Calu3 (cell line): ENCODE measurements at regions not wholly inside any gene's neighbourhood (a gene's known extent, or its start where the extent isn't known, plus 50 kb on each side); places are given as distances from the start of the nearest gene placed in this dataset.

Experiments used
- BruUV-seq: library from RNA; stranded (reverse); fragments of 400-500 nt; replicated peaks from 2 replicates; lab custom pipeline; 2021; lab: Mats Ljungman, UMichigan
- CTCF ChIA-PET: fragments of 300-600 bp; sonication (Branson Sonifier 250); formaldehyde crosslinking; loops from one replicate; lab custom pipeline; 2022; ENCODE audit warnings: antibody characterized with exemption; lab: Charles Lee
- DNase-seq: peaks from one replicate; pipeline ENCODE4 v3.0.0; 2022
- H3K27ac Mint-ChIP-seq: one replicate; pipeline ENCODE4 v1.8.0; 2022; ENCODE audit warnings: mixed read lengths; ENCODE audit not compliant: unreplicated experiment
- H3K27me3 Mint-ChIP-seq: one replicate; pipeline ENCODE4 v1.8.0; 2022; ENCODE audit warnings: mixed read lengths; ENCODE audit not compliant: unreplicated experiment
- H3K36me3 Mint-ChIP-seq: one replicate; pipeline ENCODE4 v1.8.0; 2022; ENCODE audit warnings: mild to moderate bottlenecking, moderate library complexity, mixed read lengths; ENCODE audit not compliant: insufficient read depth, unreplicated experiment
- H3K4me1 Mint-ChIP-seq: one replicate; pipeline ENCODE4 v1.8.0; 2022; ENCODE audit warnings: mild to moderate bottlenecking, low read depth, mixed read lengths; ENCODE audit not compliant: unreplicated experiment
- H3K4me3 Mint-ChIP-seq: one replicate; pipeline ENCODE4 v1.8.0; 2022; ENCODE audit warnings: mild to moderate bottlenecking, low read depth, moderate library complexity, mixed read lengths; ENCODE audit not compliant: unreplicated experiment
- H3K9me3 Mint-ChIP-seq: one replicate; pipeline ENCODE4 v1.8.0; 2022; ENCODE audit warnings: low read depth, mixed read lengths; ENCODE audit not compliant: unreplicated experiment
- CTCF ChIP-seq: fragments of 200-600 bp; IDR thresholded peaks from one replicate; pipeline ENCODE4 v1.8.0; 2022; ENCODE audit warnings: antibody characterized with exemption; ENCODE audit not compliant: unreplicated experiment
- intact Hi-C: fragments of 100-400 bp; cut with micrococcal nuclease; formaldehyde crosslinking; loops from one replicate; pipeline ENCODE4 v1.10.0; 2022; ENCODE audit not compliant: unreplicated experiment

GRCh38 chr6:165782812-165783211 lies 119.8 kb upstream of the PDE10A start:
- Mint-ChIP-seq H3K4me1 (no peaks in the 10 kb centered on the region), H3K27me3 (peaks cover 60% of the 10 kb centered on the region), H3K4me3 (no peak overlapping the region), H3K9me3 (no peaks in the 10 kb centered on the region), H3K27ac (no peak overlapping the region), H3K36me3 (no peaks in the 10 kb centered on the region)
- DNase-seq, result no peak
- BruUV-seq, result no TSS peak
- no peak for TF ChIP-seq CTCF
- CTCF ChIA-PET, result no interaction called here
- intact Hi-C loops, result no loop called here

GRCh38 chr6:165782134-165782533 lies 119.1 kb upstream of the PDE10A start:
- H3K27ac Mint-ChIP-seq, result no peak overlapping the region
- no peaks in the 10 kb centered on the region for H3K4me1 Mint-ChIP-seq
- peaks cover 60% of the 10 kb centered on the region for H3K27me3 Mint-ChIP-seq
- no peak for DNase-seq
- no peak overlapping the region for H3K4me3 Mint-ChIP-seq
- intact Hi-C loops, result no loop called here
- no peak for TF ChIP-seq CTCF
- no peaks in the 10 kb centered on the region for H3K9me3 Mint-ChIP-seq
- CTCF ChIA-PET, result no interaction called here
- no TSS peak for BruUV-seq
- H3K36me3 Mint-ChIP-seq, result no peaks in the 10 kb centered on the region

DNA sequence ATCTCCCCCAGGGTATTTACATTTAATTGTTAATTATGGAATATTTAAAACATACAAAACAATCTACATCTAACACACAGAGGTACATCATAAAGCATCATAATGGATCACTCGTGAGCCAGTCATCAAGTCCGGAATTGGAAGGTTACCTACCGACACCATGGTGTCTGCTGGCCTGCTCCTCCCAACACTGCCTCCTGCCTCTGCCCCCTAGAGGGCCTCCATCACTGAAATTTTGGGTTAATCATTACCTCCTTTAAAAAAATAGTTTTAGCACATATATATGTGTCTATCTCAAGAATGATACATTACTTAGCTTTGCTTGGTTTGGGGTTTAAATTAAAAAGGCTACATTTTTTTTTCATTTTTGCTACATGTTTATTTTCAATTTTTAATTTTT lies 114.6 kb upstream of the PDE10A start:
- TF ChIP-seq CTCF, result no peak
- no peaks in the 10 kb centered on the region for H3K36me3 Mint-ChIP-seq
- CTCF ChIA-PET, result no interaction called here
- H3K27ac Mint-ChIP-seq, result no peak overlapping the region
- peaks cover 7% of the 10 kb centered on the region for H3K4me1 Mint-ChIP-seq
- intact Hi-C loops, result no loop called here
- no peak overlapping the region for H3K4me3 Mint-ChIP-seq
- peaks cover 32% of the 10 kb centered on the region for H3K27me3 Mint-ChIP-seq
- no peak for DNase-seq
- H3K9me3 Mint-ChIP-seq, result no peaks in the 10 kb centered on the region
- BruUV-seq, result no TSS peak

DNA sequence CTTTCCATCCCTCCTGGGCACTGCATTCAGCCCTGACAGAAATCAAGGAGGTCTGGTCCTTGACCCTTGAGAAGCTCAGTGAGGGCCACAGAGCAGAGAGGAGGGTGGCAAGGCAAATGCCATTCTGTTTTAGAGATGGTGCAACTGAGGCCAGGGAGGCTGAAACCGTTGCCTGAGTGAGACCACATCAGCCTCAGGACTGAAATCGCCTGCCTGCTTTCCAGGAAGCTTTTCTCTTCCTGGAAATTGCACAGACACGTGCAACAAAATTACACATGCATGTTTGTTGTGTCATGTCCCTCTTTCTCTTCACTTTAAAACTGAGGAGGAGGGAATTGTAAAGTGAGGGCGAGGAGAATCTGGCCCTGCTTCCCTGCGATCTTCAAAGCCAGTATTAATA lies 113.7 kb upstream of the PDE10A start:
- peaks cover 7% of the 10 kb centered on the region for H3K4me1 Mint-ChIP-seq

More for the DNA sequence above, 113.7 kb upstream of the PDE10A start:
- H3K4me3 Mint-ChIP-seq, result no peak overlapping the region
- no peak overlapping the region for H3K27ac Mint-ChIP-seq
- BruUV-seq, result no TSS peak
- H3K27me3 Mint-ChIP-seq, result peaks cover 22% of the 10 kb centered on the region
- TF ChIP-seq CTCF, result no peak
- no peak for DNase-seq
- CTCF ChIA-PET, result no interaction called here
- intact Hi-C loops, result no loop called here
- H3K36me3 Mint-ChIP-seq, result no peaks in the 10 kb centered on the region
- H3K9me3 Mint-ChIP-seq, result no peaks in the 10 kb centered on the region
